ENCODE measurements at regions not wholly inside any gene's neighbourhood (a gene's known extent, or its start where the extent isn't known, plus 50 kb on each side); places are given as distances from the start of the nearest gene placed in this dataset.

DNA sequence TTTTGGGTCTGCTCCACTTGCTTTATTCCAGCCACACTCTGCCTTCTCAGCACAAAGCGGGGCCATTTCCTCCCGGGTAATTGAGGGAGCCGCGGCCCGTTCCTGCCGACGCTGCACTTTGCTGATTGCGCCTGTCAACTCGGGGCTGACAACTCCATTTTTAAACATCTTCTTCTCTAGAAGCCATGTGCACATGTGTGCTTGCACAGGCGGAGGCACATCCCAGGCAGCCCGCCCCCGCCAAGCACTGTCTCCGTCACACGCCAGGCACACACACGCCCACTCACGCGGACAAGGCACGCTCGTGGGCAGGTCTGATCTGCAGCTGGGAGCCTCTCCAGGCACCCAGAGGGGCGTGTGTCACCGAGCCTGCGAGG is 63.2 kb downstream of the ENGASE start:
- Histone ChIP-seq H3K27ac (ENCODE audit: low read depth, low read length) (no peak overlapping the region), H3K9me3 (ENCODE audit: control insufficient read depth in 1 of 2, insufficient read depth in 1 of 2, low read depth in 1 of 2, low read length in 2 of 2) (no peaks in the 10 kb centered on the region), H3K36me3 (ENCODE audit: control insufficient read depth in 1 of 2, insufficient read depth in 2 of 2, low read length in 2 of 2) (no peaks in the 10 kb centered on the region), H3K79me2 (ENCODE audit: insufficient read depth, low read length) (no peaks in the 10 kb centered on the region), H3K4me3 (replicated peaks in 1 of 2; ENCODE audit: low read depth in 1 of 2, low read length in 2 of 2) (no peak overlapping the region), H4K20me1 (ENCODE audit: insufficient read depth) (no peaks in the 10 kb centered on the region), H3K27me3 (ENCODE audit: insufficient read depth, low read length) (peaks cover 48% of the 10 kb centered on the region; the same call in 1 of the 2 replicates), H3K4me1 (ENCODE audit: control insufficient read depth in 1 of 2, insufficient read depth in 2 of 2, low read length in 2 of 2) (no peaks in the 10 kb centered on the region), H3K9ac (ENCODE audit: low read length) (no peak overlapping the region), H3K9me2 (ENCODE audit: insufficient read depth) (no peaks in the 10 kb centered on the region), H2AFZ (ENCODE audit: low read depth, low read length, poor library complexity, severe bottlenecking) (no peak overlapping the region), H3K4me2 (ENCODE audit: low read length) (no peak overlapping the region)
- RAD21 ChIA-PET (ENCODE audit: low non-redundant PET in 1 of 2, low total read pairs in 2 of 2, uncharacterized antibody in 2 of 2, unreplicated experiment in 2 of 2), result no interaction called here
- TF ChIP-seq ZFX (IDR thresholded peaks at IDR 0.05), result no peak
- no peak for TF ChIP-seq EZH2 (IDR thresholded peaks at IDR 0.05)
- TF ChIP-seq ZNF274 (IDR thresholded peaks at IDR 0.05; ENCODE audit: low read depth, low read length), result no peak
- TF ChIP-seq SP1 (IDR thresholded peaks at IDR 0.05; ENCODE audit: low read depth), result no peak
- TF ChIP-seq, protein P1, sequence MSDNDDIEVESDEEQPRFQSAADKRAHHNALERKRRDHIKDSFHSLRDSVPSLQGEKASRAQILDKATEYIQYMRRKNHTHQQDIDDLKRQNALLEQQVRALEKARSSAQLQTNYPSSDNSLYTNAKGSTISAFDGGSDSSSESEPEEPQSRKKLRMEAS (IDR thresholded peaks at IDR 0.05), result no peak
- intact Hi-C loops (cut with micrococcal nuclease), result no loop called here
- no peak for DNase-seq (ENCODE audit: low read depth, low spot score)
- CTCF ChIA-PET, result no interaction called here
- no peak for ATAC-seq
- no TSS peak for BruUV-seq (replicated peaks)
- POLR2A ChIA-PET, result no interaction called here

GRCh38 chr17:79137015-79137788 is 62.6 kb downstream of the ENGASE start:
- no peaks in the 10 kb centered on the region for H3K36me3 ChIP-seq (ENCODE audit: control insufficient read depth in 1 of 2, insufficient read depth in 2 of 2, low read length in 2 of 2)
- H3K4me2 ChIP-seq (ENCODE audit: low read length), result no peak overlapping the region
- H3K79me2 ChIP-seq (ENCODE audit: insufficient read depth, low read length), result no peaks in the 10 kb centered on the region
- H3K9ac ChIP-seq (ENCODE audit: low read length), result no peak overlapping the region
- CTCF ChIA-PET, result no interaction called here
- no peak for ATAC-seq
- TF ChIP-seq ELF1 (IDR thresholded peaks at IDR 0.05; ENCODE audit: borderline replicate concordance, low read depth) (no peak), FOSL1 (IDR thresholded peaks at IDR 0.05; ENCODE audit: low read depth) (no peak), EZH2 (IDR thresholded peaks at IDR 0.05) (no peak), RAD21 (IDR thresholded peaks at IDR 0.05; ENCODE audit: low read depth) (no peak)
- TF ChIP-seq, protein P1 (IDR thresholded peaks at IDR 0.05), result no peak
- TF ChIP-seq, protein P2, sequence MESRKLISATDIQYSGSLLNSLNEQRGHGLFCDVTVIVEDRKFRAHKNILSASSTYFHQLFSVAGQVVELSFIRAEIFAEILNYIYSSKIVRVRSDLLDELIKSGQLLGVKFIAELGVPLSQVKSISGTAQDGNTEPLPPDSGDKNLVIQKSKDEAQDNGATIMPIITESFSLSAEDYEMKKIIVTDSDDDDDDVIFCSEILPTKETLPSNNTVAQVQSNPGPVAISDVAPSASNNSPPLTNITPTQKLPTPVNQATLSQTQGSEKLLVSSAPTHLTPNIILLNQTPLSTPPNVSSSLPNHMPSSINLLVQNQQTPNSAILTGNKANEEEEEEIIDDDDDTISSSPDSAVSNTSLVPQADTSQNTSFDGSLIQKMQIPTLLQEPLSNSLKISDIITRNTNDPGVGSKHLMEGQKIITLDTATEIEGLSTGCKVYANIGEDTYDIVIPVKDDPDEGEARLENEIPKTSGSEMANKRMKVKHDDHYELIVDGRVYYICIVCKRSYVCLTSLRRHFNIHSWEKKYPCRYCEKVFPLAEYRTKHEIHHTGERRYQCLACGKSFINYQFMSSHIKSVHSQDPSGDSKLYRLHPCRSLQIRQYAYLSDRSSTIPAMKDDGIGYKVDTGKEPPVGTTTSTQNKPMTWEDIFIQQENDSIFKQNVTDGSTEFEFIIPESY (IDR thresholded peaks at IDR 0.05; ENCODE audit: extremely low read depth, insufficient replicate concordance, low read length), result no peak
- intact Hi-C loops (cut with micrococcal nuclease), result no loop called here
- H2AFZ ChIP-seq (ENCODE audit: low read depth, low read length, poor library complexity, severe bottlenecking), result no peak overlapping the region
- RAD21 ChIA-PET (ENCODE audit: low non-redundant PET in 1 of 2, low total read pairs in 2 of 2, uncharacterized antibody in 2 of 2, unreplicated experiment in 2 of 2), result no interaction called here
- POLR2A ChIA-PET, result no interaction called here
- H3K9me2 ChIP-seq (ENCODE audit: insufficient read depth), result no peaks in the 10 kb centered on the region
- BruUV-seq (replicated peaks), result no TSS peak
- H3K27me3 ChIP-seq (ENCODE audit: insufficient read depth, low read length), result peaks cover 45% of the 10 kb centered on the region; the same call in 1 of the 2 replicates
- H3K27ac ChIP-seq (ENCODE audit: low read depth, low read length), result no peak overlapping the region
- H3K9me3 ChIP-seq (ENCODE audit: control insufficient read depth in 1 of 2, insufficient read depth in 1 of 2, low read depth in 1 of 2, low read length in 2 of 2), result no peaks in the 10 kb centered on the region
- H3K4me3 ChIP-seq (replicated peaks in 1 of 2; ENCODE audit: low read depth in 1 of 2, low read length in 2 of 2), result no peak overlapping the region
- DNase-seq (ENCODE audit: low read depth, low spot score), result no peak
- no peaks in the 10 kb centered on the region for H4K20me1 ChIP-seq (ENCODE audit: insufficient read depth)
- no peaks in the 10 kb centered on the region for H3K4me1 ChIP-seq (ENCODE audit: control insufficient read depth in 1 of 2, insufficient read depth in 2 of 2, low read length in 2 of 2)
